GM23338 (cell line): ENCODE measurements at regions not wholly inside any gene's neighbourhood (a gene's known extent, or its start where the extent isn't known, plus 50 kb on each side); places are given as distances from the start of the nearest gene placed in this dataset.

Experiments used
- ATAC-seq: fragments of 200-7000 bp; cut with Tn5 transposase; 3 replicates; pipeline ENCODE4 v1.9.1; 2020
- DNase-seq: peaks from one replicate; pipeline ENCODE4 v3.0.0-alpha.2; 2015; ENCODE audit warnings: low spot score
- H2AFZ ChIP-seq: fragments of 200-600 bp; sonication (generic); 2 replicates; pipeline ENCODE4 v1.8.0; 2016; ENCODE audit warnings: antibody characterized with exemption, mild to moderate bottlenecking, moderate library complexity
- H3F3A ChIP-seq: fragments of 200-600 bp; sonication (generic); replicated peaks from 2 replicates; pipeline ENCODE4 v1.8.0; 2017; ENCODE audit warnings: antibody characterized with exemption, mixed run types, low read depth
- H3K27ac ChIP-seq: fragments of 200-600 bp; sonication (generic); 2 replicates; pipeline ENCODE4 v1.6.1; 2016; ENCODE audit warnings: low read depth
- H3K27me3 ChIP-seq: fragments of 200-600 bp; sonication (generic); 2 replicates; pipeline ENCODE4 v1.8.0; 2016; ENCODE audit warnings: mild to moderate bottlenecking, mixed run types, moderate library complexity; ENCODE audit not compliant: insufficient read depth
- H3K36me3 ChIP-seq: fragments of 200-600 bp; sonication (generic); 2 replicates; pipeline ENCODE4 v1.8.0; 2016; ENCODE audit warnings: mild to moderate bottlenecking; ENCODE audit not compliant: insufficient read depth
- H3K4me1 ChIP-seq: fragments of 200-600 bp; sonication (generic); 2 replicates; pipeline ENCODE4 v1.8.0; 2016; ENCODE audit warnings: mild to moderate bottlenecking, moderate library complexity; ENCODE audit not compliant: insufficient read depth
- H3K4me2 ChIP-seq: fragments of 200-600 bp; sonication (generic); 2 replicates; pipeline ENCODE4 v1.7.1; 2017; ENCODE audit warnings: mixed run types
- H3K4me3 ChIP-seq: fragments of 200-600 bp; sonication (generic); 2 replicates; pipeline ENCODE4 v1.6.1; 2016; ENCODE audit warnings: mixed run types
- H3K79me2 ChIP-seq: fragments of 200-600 bp; sonication (generic); replicated peaks from 2 replicates; pipeline ENCODE4 v1.8.0; 2017; ENCODE audit warnings: mild to moderate bottlenecking; ENCODE audit not compliant: insufficient read depth
- H3K9me2 ChIP-seq: fragments of 200-600 bp; sonication (generic); 2 replicates; pipeline ENCODE4 v1.8.0; 2017; ENCODE audit not compliant: insufficient read depth
- H4K20me1 ChIP-seq: fragments of 200-600 bp; sonication (generic); replicated peaks from 2 replicates; pipeline ENCODE4 v1.8.0; 2017; ENCODE audit warnings: mild to moderate bottlenecking; ENCODE audit not compliant: insufficient read depth
- H3K27ac Mint-ChIP-seq: 2 replicates; pipeline ENCODE4 v1.8.0; 2020; ENCODE audit warnings: inconsistent platforms, mild to moderate bottlenecking, moderate library complexity, mixed read lengths
- H3K27me3 Mint-ChIP-seq: 3 replicates; pipeline ENCODE4 v1.8.0; 2022; ENCODE audit warnings: low read depth, mild to moderate bottlenecking, moderate library complexity, mixed read lengths, inconsistent platforms; ENCODE audit not compliant: insufficient read depth, poor library complexity
- H3K36me3 Mint-ChIP-seq: 3 replicates; pipeline ENCODE4 v1.8.0; 2021; ENCODE audit warnings: low read depth, mild to moderate bottlenecking, inconsistent platforms, moderate library complexity, mixed read lengths
- H3K4me1 Mint-ChIP-seq: 3 replicates; pipeline ENCODE4 v1.8.0; 2020; ENCODE audit warnings: mild to moderate bottlenecking, inconsistent platforms, mixed read lengths
- H3K4me3 Mint-ChIP-seq: 3 replicates; pipeline ENCODE4 v1.8.0; 2021; ENCODE audit warnings: moderate library complexity, mild to moderate bottlenecking, inconsistent platforms, mixed read lengths
- H3K9me3 Mint-ChIP-seq: 3 replicates; pipeline ENCODE4 v1.8.0; 2020; ENCODE audit warnings: moderate library complexity, mild to moderate bottlenecking, inconsistent platforms, mixed read lengths
- CREB1 ChIP-seq: fragments of 250-450 bp; sonication (Bioruptor Pico); IDR thresholded peaks from 2 replicates; pipeline ENCODE4 v1.5.0; 2020; ENCODE audit warnings: low read depth, mild to moderate bottlenecking, moderate library complexity
- ETS1 ChIP-seq: IDR thresholded peaks from 2 replicates; pipeline ENCODE4 v1.6.1; 2016; ENCODE audit warnings: antibody characterized with exemption
- EZH2 ChIP-seq: fragments of 200-600 bp; sonication (generic); IDR thresholded peaks from one replicate; pipeline ENCODE4 v1.8.0; 2017; ENCODE audit warnings: antibody characterized with exemption, mild to moderate bottlenecking, low read depth; ENCODE audit not compliant: unreplicated experiment
- EZH2phosphoT487 ChIP-seq: fragments of 200-600 bp; sonication (generic); IDR thresholded peaks from one replicate; pipeline ENCODE4 v1.8.1; 2018; ENCODE audit warnings: antibody characterized with exemption; ENCODE audit not compliant: unreplicated experiment
- JUNB ChIP-seq: IDR thresholded peaks from one replicate; pipeline ENCODE4 v1.6.1; 2016; ENCODE audit warnings: antibody characterized with exemption; ENCODE audit not compliant: unreplicated experiment
- NANOG ChIP-seq: IDR thresholded peaks from 2 replicates; pipeline ENCODE4 v1.6.1; 2016; ENCODE audit warnings: antibody characterized with exemption, borderline replicate concordance
- POLR2AphosphoS5 ChIP-seq: IDR thresholded peaks from 2 replicates; pipeline ENCODE4 v1.6.1; 2016; ENCODE audit warnings: antibody characterized with exemption, low read depth
- REST ChIP-seq: IDR thresholded peaks from one replicate; pipeline ENCODE4 v1.6.1; 2018; ENCODE audit warnings: antibody characterized with exemption; ENCODE audit not compliant: unreplicated experiment
- STAT1 ChIP-seq: IDR thresholded peaks from one replicate; pipeline ENCODE4 v1.6.1; 2016; ENCODE audit warnings: antibody characterized with exemption; ENCODE audit not compliant: unreplicated experiment
- ZNF114 ChIP-seq: fragments of 250-450 bp; sonication (Bioruptor Pico); IDR thresholded peaks from 2 replicates; pipeline ENCODE4 v1.5.0; 2020; ENCODE audit warnings: mild to moderate bottlenecking, moderate library complexity
- ZNF462 ChIP-seq: fragments of 250-450 bp; sonication (Bioruptor Pico); IDR thresholded peaks from 2 replicates; pipeline ENCODE4 v1.5.0; 2020; ENCODE audit warnings: mild to moderate bottlenecking, moderate library complexity

- TF ChIP-seq ZNF462 (CRISPR knock-in tag) (no peak), ETS1 (no peak)
These were observed 873.6 kb upstream of the GJE1 start (continued) for GRCh38 chr6:141259091-141259490.

GRCh38 chr6:141258516-141258915, 874.2 kb upstream of the GJE1 start:
- no peaks in the 10 kb centered on the region for H3K27me3 ChIP-seq
- H4K20me1 ChIP-seq = no peaks in the 10 kb centered on the region
- H3K27me3 Mint-ChIP-seq = no peaks in the 10 kb centered on the region
- peaks cover 2% of the 10 kb centered on the region; the same call in 2 of the 3 replicates for H3K9me3 Mint-ChIP-seq
- no peaks in the 10 kb centered on the region for H3K79me2 ChIP-seq
- 0 out of 3 replicates have a peak, but pooled peaks cover 4% of the 10 kb centered on the region for H3K36me3 Mint-ChIP-seq
- no peak for DNase-seq
- no peak overlapping the region for H3K4me2 ChIP-seq
- H3K4me3 ChIP-seq = no peak overlapping the region
- no peak overlapping the region for H2AFZ ChIP-seq
- ATAC-seq = no peak
- no peak overlapping the region for H3K27ac ChIP-seq
- no peak overlapping the region for H3K27ac Mint-ChIP-seq
- no peaks in the 10 kb centered on the region for H3K9me2 ChIP-seq
- H3K4me1 ChIP-seq = no peaks in the 10 kb centered on the region
- no peak overlapping the region for H3K4me3 Mint-ChIP-seq
- no peaks in the 10 kb centered on the region for H3K36me3 ChIP-seq
- TF ChIP-seq JUNB (no peak), EZH2phosphoT487 (no peak), EZH2 (no peak), POLR2AphosphoS5 (no peak), REST (no peak), ETS1 (no peak), ZNF114 (CRISPR knock-in tag) (no peak), CREB1 (CRISPR knock-in tag) (no peak), NANOG (no peak), STAT1 (no peak)
- H3K4me1 Mint-ChIP-seq = peaks cover 4% of the 10 kb centered on the region; the same call in 1 of the 3 replicates
- H3F3A ChIP-seq = no peaks in the 10 kb centered on the region
